GM21515 (cell line): ENCODE measurements at regions not wholly inside any gene's neighbourhood (a gene's known extent, or its start where the extent isn't known, plus 50 kb on each side); places are given as distances from the start of the nearest gene placed in this dataset.

ENCODE experiments used
- ATAC-seq: cut with Tn5 transposase; IDR thresholded peaks from one replicate; pipeline ENCODE4 v1.9.1; 2021; ENCODE audit not compliant: unreplicated experiment

DNA sequence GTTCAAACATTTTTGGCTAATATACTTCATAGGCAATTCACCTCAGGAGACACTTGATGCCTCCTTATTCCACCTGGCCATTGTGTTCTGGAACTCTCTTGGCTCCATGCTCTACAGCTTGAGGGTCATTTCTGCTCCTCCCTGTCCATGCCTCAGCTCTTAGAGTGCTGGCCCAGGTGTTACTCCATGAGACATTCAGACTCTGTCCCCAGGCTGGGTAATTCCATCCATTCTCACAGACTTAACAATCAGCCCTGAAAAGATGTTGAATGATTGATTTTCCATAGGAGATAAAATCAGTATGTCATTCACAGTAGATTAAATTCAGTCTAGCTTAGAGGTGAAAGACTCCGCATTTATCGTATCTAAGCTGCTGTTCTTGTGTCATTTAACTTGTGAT is 168.6 kb upstream of the CWC22 start:
- ATAC-seq: no peak

GRCh38 chr2:180174580-180174979 is 167.5 kb upstream of the CWC22 start:
- no peak for ATAC-seq

GRCh38 chr2:180169474-180169873 is 162.4 kb upstream of the CWC22 start:
- no peak for ATAC-seq

DNA sequence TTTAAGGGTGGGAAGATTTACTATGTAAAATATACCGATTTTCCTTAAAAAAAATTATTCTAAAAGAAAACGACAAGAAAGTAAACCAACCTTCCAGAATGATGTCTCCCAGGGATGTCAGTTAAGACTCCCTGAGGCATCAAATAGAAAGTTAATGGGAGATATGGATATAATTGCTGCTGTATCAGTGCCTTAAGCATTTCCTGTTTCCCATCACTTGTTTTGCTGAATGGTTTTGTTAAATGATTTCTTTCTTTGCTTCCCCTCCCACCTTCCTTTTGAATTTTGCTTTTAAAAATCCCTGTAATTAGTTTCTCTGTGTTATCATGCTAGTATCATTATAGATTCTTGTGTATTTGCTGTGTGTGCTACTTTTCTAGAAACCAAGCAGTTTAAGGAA is 154.3 kb upstream of the CWC22 start:
- no peak for ATAC-seq

DNA sequence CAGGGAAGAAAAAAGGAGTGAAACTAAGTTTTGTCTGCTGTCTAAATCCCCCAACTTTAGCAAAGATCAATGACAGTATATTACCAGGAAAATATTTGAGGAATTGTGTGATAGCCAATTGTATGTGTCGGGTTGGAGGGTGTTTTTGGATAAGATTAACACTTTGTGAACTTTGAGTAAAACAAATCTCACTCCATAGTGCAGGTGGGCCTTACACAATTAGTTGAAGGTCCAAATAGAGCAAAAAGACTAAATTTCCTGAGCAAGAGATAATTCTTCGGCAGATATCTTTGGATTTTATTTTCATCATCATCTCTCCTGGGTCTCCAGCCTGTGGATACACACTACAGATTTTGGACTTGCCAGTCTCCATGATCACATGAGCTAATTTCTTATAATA is 152.8 kb upstream of the CWC22 start:
- ATAC-seq: no peak

DNA sequence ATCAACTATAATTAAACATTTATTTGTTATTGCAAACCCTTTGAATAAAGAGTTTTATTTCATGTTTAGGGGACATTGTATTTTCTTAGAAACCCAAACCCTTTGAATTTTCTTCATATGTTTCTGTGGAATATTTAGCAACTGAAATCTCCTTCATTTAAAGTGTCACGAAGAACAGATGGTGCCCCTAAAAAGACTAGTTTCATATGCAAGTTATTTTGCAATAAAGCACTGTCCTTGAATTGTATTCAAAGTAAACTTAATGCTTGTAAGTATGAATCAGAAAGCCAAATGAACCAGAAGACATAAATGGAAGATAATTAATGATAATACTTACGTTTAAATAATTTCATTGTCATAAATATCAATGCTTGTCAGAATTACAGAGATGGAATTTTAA is 151.9 kb upstream of the CWC22 start:
- no peak for ATAC-seq

DNA sequence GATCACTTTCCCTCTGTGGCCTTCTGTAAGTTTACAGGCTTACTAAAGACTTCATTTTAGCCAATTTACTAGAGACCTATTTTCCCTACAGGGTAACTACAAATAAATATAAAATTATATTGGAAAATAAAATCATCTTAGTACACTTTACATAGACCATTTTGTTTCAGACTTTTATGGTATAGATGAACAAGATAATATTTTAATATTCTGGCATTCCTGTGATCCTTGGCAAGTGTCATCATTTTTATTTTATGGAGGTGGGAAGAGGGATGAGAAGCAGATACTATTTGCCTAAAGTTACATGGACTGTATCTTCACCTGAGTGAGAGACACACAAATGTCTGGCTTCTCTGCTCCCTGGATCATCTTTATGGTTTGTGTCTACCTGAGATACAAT is 149.6 kb upstream of the CWC22 start:
- ATAC-seq: no peak

DNA sequence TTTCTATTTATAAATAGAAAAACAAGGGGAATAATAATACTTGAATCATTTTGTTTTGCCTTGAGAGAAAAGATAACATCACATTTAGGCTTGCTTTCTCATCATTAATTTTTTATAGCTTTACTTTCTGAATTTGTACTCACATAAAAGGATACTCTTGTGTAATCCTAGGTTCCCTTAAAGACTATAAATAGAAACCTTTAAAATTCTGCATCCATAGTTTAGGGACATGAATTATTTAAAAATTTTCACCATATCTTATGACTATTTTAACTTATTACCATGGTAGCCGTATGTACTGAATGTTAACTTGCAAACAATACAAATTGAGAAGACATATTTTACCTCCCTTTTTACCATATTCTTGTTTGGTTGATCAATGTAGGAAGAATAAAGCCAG is 143.5 kb upstream of the CWC22 start:
- no peak for ATAC-seq

- no peak for ATAC-seq
These were observed 139.4 kb upstream of the CWC22 start for GRCh38 chr2:180146541-180146940.

GRCh38 chr2:180146114-180146513 is 139.0 kb upstream of the CWC22 start:
- no peak for ATAC-seq

DNA sequence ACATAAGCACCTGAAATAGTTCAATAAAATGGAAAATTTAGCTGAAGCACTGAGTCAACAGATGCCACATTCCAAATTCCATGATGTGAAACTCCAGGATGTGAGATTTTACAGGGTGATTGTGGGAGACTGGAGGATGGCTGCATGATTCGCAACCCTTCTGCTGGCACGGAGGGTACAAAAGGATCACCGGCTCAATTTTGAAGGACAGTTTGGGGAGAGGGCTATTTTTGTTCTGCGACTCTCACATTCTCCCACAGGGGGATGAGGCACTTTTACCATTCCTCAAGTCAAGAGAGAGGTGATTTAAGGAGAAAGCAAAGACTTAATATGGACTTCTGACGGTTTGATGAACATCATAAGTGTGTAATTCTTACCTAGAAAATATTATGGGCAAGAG is 138.1 kb upstream of the CWC22 start:
- ATAC-seq: no peak

DNA sequence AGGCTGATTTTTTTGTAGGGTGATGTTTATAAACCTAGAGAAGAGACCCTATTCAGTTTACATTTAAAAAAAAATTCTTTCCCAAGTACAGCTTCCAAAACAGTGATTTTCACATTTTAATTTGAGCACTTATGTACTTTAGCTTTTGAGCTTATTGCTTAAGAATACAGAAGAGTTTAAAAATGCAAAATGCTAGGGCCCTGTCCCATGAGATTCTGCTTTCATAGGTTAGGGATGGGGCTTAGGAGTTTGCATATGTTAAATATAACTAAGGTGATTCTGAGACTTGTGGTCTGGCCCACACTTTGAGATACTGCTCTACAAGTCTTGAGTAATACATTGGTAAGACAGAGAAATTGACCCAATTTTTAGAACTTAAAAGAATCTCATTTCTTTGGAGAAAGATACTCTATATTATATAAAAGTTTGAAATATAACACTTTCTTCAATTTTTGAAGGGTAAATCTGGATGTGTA is 137.3 kb upstream of the CWC22 start:
- no peak for ATAC-seq

- ATAC-seq: no peak
These were observed 136.7 kb upstream of the CWC22 start for GRCh38 chr2:180143633-180144337.

DNA sequence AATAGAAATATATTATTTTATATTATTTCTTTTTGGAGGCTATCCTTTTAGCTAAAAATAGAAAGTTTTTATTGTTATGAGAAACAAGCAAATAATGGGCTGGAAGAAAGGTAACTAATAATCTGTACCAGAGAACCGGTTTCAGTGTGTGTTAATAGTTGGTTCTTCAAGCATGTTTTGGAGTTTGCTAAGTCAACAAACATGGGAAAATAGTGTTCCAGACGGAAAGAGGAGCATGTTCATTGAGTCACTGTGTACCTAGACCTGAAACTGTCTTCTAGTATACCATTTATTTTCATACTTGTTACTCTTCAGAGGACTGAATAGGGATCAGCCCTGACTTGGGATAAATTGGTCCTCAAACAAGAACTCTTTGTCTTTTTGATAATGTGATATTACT is 134.5 kb upstream of the CWC22 start:
- no peak for ATAC-seq

DNA sequence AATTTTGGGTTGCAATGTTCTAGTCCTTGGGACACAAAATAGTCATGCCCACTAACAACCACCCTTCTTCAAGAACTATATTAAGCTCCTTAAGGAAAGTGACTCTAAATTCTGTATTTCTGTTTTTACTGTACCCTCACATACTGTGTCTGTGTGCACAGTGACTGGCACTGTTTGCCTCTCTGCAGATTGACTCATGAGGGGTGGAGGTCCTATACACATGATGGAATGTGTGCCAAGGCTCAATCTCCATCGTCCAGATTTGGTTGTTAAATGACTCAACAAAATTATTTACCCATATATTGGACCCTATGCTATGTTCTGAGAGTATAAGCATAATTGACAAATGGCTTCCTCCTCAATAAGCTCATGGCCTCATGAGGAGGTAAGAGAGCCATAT is 126.6 kb upstream of the CWC22 start:
- ATAC-seq: no peak

DNA sequence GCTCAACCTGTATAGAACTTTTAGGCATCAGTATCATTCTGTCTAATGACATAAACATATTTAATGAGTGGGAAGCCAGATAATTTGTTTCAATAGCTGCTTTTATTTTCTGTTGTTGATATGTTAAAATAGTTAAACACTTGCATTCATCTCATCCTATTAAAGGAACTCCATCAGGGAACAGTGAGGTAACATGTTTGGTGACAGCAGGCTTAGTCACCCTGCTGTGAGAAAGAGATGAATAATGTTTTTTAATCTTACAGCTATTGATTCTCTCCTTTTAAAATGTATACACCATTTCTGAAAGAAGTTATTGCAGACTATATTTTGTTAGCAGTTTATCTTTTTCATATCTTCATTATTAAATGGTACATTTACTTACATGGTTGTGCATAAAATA is 123.3 kb upstream of the CWC22 start:
- ATAC-seq: no peak

GRCh38 chr2:180128861-180129260 is 121.8 kb upstream of the CWC22 start:
- ATAC-seq: no peak

DNA sequence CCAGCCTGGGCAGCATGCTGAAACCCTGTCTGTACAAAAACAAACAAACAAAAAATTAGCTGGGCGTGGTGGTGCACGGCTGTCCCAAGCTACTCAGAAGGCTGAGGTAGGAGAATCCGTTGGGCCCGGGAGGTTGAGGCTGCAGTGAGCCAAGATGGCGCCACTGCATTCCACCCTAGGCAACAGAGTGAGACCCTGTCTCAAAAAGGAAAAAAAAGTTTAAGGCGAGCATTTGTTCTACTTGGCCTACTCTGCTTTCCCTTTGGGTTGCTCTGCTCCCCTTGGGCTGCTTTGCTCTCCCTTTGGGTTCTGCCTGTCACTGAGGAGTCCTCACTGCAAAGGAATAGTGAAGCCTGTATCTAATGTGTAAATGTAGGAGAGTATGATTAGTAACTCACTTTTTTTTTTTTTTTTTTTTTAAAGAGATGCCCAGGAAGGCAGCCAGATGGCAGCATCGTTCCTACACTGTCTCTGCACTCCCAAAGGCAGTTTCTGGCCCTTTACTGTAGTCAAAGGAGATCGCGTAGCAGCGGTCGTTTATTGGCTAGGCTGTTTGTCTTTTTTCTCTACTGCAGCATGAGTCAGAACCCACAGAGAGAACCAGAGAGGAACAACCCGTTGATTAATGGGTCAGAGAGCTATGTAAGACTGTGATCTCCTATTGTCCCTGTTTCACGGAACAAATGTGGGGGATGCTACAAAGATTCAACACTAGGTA is 118.3 kb upstream of the CWC22 start:
- ATAC-seq: peak; percentile 67

GRCh38 chr2:180124273-180125139 is 117.4 kb upstream of the CWC22 start:
- peak; percentile 66 for ATAC-seq

DNA sequence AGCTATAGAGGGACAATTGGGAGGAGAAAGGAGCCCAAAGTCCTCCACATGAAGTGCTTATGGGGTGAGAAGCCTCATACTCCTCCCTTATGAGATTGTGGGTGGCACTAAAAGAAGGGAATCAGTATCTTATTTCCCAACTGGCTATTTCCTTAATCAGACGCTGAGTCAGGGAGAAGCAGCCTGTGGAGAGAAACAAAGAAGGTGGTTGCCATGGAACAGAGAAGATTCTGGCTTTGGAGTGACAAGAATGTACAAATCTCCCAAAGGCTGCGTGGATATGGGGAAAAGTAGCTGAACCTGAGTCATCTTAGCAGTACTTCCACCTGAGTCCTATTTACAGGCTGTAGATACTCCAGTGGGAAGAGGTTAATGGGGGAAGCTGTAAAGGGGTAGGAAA is 115.8 kb upstream of the CWC22 start:
- ATAC-seq: no peak

GRCh38 chr2:180115675-180116074 is 108.6 kb upstream of the CWC22 start:
- no peak for ATAC-seq

DNA sequence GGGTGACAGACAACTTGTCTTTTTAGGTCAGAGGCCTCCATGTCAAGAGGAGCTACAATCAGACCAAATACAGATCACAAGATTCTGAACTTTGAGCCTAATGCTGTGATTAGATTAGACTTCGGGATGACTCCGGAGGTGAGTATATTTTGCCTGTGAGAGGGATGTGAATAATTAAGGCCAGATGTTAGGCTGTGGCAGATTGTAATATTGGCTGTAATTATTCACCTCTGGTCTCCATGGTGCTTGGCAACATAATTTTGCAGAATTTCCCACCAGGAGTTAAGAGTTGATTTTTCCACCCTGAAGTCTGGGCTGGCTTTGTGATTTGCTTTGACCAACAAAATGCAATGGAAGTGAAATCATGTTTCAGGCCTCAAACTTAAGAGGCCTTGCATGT is 108.2 kb upstream of the CWC22 start:
- ATAC-seq: no peak
